HFF-Myc (cell line): ENCODE measurements at regions not wholly inside any gene's neighbourhood (a gene's known extent, or its start where the extent isn't known, plus 50 kb on each side); places are given as distances from the start of the nearest gene placed in this dataset.

Experiments used
- DNase-seq: peaks from one replicate; pipeline ENCODE4 v3.0.0-alpha.2; 2011; ENCODE audit warnings: low read depth; ENCODE audit errors: extremely low read depth
- H3K4me3 ChIP-seq: replicated peaks from 2 replicates; pipeline ENCODE4 v1.5.1; 2011; ENCODE audit warnings: low read depth, mild to moderate bottlenecking, control low read depth, low read length
- TF ChIP-seq, protein P1 (sequence below): IDR thresholded peaks from 2 replicates; pipeline ENCODE4 v1.5.1; 2012; ENCODE audit warnings: mild to moderate bottlenecking, low read depth, low read length, control low read depth; ENCODE audit errors: missing control alignments

DNA sequence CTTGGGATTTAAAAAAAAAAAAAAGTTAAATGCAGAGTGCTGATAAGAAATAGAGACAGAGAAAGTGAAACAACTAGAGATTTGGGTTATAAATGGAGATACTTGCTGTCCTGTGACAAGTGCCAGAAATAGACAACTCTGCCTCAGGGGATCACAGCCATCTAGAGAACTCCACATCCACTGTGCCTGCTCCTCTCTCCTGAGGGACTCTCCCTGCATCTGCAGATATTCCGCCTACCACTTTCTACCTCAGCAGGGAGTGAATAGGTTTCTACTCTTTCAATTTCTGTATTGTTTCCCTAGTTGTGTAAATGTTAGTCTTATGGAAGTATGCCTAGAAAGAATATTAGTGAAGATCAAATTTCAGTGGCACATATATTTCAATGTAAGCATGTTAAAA, 307.2 kb downstream of the HTR1A start:
- TF ChIP-seq, protein P1, sequence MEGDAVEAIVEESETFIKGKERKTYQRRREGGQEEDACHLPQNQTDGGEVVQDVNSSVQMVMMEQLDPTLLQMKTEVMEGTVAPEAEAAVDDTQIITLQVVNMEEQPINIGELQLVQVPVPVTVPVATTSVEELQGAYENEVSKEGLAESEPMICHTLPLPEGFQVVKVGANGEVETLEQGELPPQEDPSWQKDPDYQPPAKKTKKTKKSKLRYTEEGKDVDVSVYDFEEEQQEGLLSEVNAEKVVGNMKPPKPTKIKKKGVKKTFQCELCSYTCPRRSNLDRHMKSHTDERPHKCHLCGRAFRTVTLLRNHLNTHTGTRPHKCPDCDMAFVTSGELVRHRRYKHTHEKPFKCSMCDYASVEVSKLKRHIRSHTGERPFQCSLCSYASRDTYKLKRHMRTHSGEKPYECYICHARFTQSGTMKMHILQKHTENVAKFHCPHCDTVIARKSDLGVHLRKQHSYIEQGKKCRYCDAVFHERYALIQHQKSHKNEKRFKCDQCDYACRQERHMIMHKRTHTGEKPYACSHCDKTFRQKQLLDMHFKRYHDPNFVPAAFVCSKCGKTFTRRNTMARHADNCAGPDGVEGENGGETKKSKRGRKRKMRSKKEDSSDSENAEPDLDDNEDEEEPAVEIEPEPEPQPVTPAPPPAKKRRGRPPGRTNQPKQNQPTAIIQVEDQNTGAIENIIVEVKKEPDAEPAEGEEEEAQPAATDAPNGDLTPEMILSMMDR, result no peak
- no peak overlapping the region for H3K4me3 ChIP-seq
- no peak for DNase-seq

GRCh38 chr5:63650581-63650980, 311.7 kb downstream of the HTR1A start:
- TF ChIP-seq, protein P1, result no peak
- no peak overlapping the region for H3K4me3 ChIP-seq
- no peak for DNase-seq

DNA sequence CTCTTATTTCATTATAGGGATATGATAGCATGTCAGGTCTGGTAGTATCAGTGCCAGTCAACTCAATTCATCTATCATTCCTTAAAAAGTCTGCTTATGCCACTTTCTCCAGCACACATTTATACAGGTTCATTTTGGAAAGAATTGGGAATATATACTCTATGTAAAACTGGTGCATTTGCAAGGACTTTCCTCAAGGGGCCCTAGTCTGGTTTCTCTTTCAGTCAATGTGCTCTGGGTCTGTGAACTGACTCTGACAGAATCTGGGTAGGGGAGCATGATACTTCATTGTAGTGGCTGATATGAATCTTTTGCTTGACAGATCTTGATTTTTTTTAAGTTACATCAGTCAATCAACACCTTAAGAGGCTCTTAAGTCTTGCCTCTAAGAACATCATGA, 313.9 kb downstream of the HTR1A start:
- TF ChIP-seq, protein P1, result no peak
- H3K4me3 ChIP-seq, result no peak overlapping the region
- no peak for DNase-seq

DNA sequence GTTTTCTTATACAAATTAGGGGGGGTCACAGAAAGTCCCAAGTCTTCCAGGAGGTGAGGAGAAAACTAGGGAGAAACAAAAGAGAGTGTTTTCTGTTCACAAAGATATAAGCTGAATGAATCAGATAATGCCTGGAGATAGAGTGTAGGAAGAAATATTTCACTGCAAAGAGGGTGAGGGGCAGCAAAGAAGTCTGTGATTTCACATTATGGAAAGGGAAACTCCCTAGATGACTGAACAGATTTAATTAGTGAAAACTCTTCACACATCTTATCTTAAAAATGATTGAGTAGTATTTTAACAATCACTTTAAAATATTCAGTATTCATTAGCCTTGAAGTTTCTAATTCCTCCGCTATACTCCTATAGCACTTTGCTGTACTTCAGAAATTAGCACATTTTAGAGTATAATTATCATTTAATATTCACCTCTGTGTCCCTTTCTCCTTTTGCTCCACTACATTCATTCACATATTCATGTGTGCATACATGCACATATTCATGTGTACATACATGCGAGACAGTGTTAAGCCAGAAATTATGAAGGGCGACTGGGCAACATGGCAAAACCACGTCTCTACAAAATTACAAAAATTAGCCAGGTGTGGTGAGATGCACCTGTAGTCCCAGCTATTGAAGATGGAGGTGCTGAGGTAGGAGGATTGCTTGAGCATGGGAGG, 332.2 kb downstream of the HTR1A start:
- TF ChIP-seq, protein P1, result no peak
- no peak overlapping the region for H3K4me3 ChIP-seq
- DNase-seq, result no peak

- no peak for DNase-seq
- H3K4me3 ChIP-seq, result no peak overlapping the region
- TF ChIP-seq, protein P1, result no peak
Observed at GRCh38 chr5:63613442-63613841, 348.8 kb downstream of the HTR1A start.

DNA sequence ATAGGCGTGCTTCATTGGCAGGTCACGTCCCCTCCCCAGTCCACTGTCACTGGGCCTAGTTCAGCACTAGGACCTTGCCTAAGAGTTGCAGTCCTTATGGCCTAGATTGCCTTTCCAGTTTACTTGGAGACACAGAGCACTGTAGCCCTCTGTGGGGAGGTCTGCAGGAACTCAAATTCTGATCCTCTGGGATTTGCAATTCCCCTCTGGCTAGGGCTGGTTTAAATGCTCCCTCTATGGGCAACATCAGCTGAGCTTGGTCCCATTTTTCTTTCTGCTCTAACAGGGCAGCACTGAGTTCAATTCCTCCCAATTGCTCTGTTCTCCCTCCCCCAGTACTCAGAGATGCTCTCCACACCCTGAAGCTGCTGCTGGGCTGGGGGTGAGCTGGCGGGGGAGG, 358.2 kb downstream of the HTR1A start:
- H3K4me3 ChIP-seq, result no peak overlapping the region
- DNase-seq, result no peak
- TF ChIP-seq, protein P1, result no peak

- H3K4me3 ChIP-seq, result no peak overlapping the region
- DNase-seq, result no peak
- TF ChIP-seq, protein P1, result no peak
Observed at GRCh38 chr5:63602971-63603370, 359.3 kb downstream of the HTR1A start.
